ENCODE measurements at regions not wholly inside any gene's neighbourhood (a gene's known extent, or its start where the extent isn't known, plus 50 kb on each side); places are given as distances from the start of the nearest gene placed in this dataset.
"Not testable (repeated sequence)": the region's sequence is repeated elsewhere in the genome, so short reads cannot be mapped to it uniquely, and the experiment has no call there.

DNA sequence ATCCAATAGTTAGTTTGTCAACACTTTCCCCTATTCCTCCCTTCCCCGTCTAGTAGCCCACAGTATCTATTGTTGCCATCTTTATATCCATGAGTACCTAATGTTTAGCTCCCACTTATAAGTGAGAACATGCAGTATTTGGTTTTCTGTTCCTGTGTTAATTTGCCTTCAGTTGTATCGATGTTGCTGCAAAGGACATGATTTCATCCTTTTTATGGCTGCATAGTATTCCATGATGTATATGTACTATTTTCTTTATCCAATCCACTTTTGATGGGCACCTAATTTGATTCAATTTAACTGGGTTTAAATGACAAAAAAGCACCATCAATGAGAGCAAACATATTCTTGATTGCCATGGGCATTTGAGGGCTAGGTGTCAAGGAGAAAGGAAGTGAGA lies 321.5 kb upstream of the TBX18 start:
- Histone ChIP-seq H3K56ac (ENCODE audit: low read length) (no peak overlapping the region), H3K23ac (ENCODE audit: low read length) (no peak overlapping the region), H3K36me3 (ENCODE audit: control insufficient read depth, insufficient read depth, low read length) (no peaks in the 10 kb centered on the region), H3K18ac (ENCODE audit: low read length) (no peak overlapping the region), H2AK5ac (ENCODE audit: low read length) (no peak overlapping the region), H3K4me1 (ENCODE audit: control insufficient read depth, low read depth, low read length) (no peaks in the 10 kb centered on the region), H3K27ac (ENCODE audit: low read depth, low read length) (no peak overlapping the region), H3K27me3 (ENCODE audit: insufficient read depth, low read length, poor library complexity) (no peaks in the 10 kb centered on the region), H2BK5ac (ENCODE audit: low read length) (no peak overlapping the region), H3K79me1 (ENCODE audit: low read length) (no peaks in the 10 kb centered on the region), H4K5ac (ENCODE audit: low read length) (no peak overlapping the region), H2BK120ac (ENCODE audit: low read depth, low read length) (no peak overlapping the region), H3K4me3 (ENCODE audit: low read length) (no peak overlapping the region), H2BK15ac (replicated peaks; ENCODE audit: low read depth) (no peak overlapping the region), H3K79me2 (ENCODE audit: control insufficient read depth, insufficient read depth, low read length) (no peaks in the 10 kb centered on the region), H3K9ac (ENCODE audit: low read length) (no peak overlapping the region), H3K4ac (ENCODE audit: low read depth, low read length) (no peak overlapping the region), H3K4me2 (ENCODE audit: low read length) (no peak overlapping the region), H4K8ac (ENCODE audit: low read depth, low read length) (no peak overlapping the region)
- no peak for DNase-seq
- no CpG with 5 or more reads among the region's 2 CpGs for WGBS (ENCODE audit: extremely low coverage, insufficient coverage, low lambda C conversion rate)

DNA sequence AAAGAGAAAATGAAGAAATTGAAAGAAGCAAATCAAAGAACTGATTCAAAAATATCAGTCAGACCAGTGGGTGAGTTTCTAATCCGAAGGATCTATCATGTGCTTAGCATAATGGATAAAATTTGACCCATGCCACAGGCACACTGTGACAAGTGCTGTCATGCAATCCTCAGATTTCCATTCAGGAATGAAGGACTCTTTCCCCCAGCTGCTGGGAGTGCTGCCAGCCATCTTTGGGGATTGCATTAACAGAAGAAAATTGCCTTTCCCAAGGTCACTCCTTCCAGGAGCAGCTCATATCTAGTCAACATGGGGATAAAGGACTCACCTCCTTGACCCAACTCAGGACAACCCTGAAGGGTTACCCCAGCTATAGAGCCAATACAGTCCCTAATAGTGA lies 316.7 kb upstream of the TBX18 start:
- no CpG with 5 or more reads among the region's 1 CpG for WGBS (ENCODE audit: extremely low coverage, insufficient coverage, low lambda C conversion rate)
- H3K79me1 ChIP-seq (ENCODE audit: low read length) = no peaks in the 10 kb centered on the region
- H3K36me3 ChIP-seq (ENCODE audit: control insufficient read depth, insufficient read depth, low read length) = no peaks in the 10 kb centered on the region
- H3K9ac ChIP-seq (ENCODE audit: low read length) = no peak overlapping the region
- no peak overlapping the region for H3K23ac ChIP-seq (ENCODE audit: low read length)
- H3K27me3 ChIP-seq (ENCODE audit: insufficient read depth, low read length, poor library complexity) = no peaks in the 10 kb centered on the region
- no peak overlapping the region for H2BK5ac ChIP-seq (ENCODE audit: low read length)
- H3K56ac ChIP-seq (ENCODE audit: low read length) = no peak overlapping the region
- H3K4me1 ChIP-seq (ENCODE audit: control insufficient read depth, low read depth, low read length) = no peaks in the 10 kb centered on the region
- H3K79me2 ChIP-seq (ENCODE audit: control insufficient read depth, insufficient read depth, low read length) = no peaks in the 10 kb centered on the region
- no peak overlapping the region for H3K4ac ChIP-seq (ENCODE audit: low read depth, low read length)
- no peak overlapping the region for H3K27ac ChIP-seq (ENCODE audit: low read depth, low read length)
- H4K8ac ChIP-seq (ENCODE audit: low read depth, low read length) = no peak overlapping the region
- no peak for DNase-seq
- no peak overlapping the region for H3K4me3 ChIP-seq (ENCODE audit: low read length)
- no peak overlapping the region for H3K18ac ChIP-seq (ENCODE audit: low read length)
- H2AK5ac ChIP-seq (ENCODE audit: low read length) = no peak overlapping the region
- no peak overlapping the region for H3K4me2 ChIP-seq (ENCODE audit: low read length)
- no peak overlapping the region for H4K5ac ChIP-seq (ENCODE audit: low read length)
- no peak overlapping the region for H2BK120ac ChIP-seq (ENCODE audit: low read depth, low read length)
- H2BK15ac ChIP-seq (replicated peaks; ENCODE audit: low read depth) = no peak overlapping the region

DNA sequence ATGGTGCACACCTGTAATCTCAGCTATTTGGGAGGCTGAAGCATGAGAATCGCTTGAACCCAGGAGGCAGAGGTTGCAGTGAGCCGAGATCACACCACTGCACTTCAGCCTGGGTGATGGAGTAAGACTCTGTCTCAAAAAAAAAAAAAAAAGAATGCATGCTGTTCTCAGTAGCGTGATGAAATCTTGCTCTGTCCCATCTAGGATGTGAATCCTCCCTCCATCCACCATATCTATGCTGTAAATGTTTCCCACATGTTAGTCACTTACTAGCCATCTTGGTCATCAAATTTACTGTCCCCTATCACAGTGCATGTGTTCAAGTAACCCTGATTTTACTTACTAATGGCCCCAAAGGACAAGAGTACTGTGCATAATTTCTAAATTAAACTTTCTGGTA lies 315.4 kb upstream of the TBX18 start:
- Histone ChIP-seq H3K79me2 (ENCODE audit: control insufficient read depth, insufficient read depth, low read length) (no peaks in the 10 kb centered on the region), H3K56ac (ENCODE audit: low read length) (no peak overlapping the region), H3K4ac (ENCODE audit: low read depth, low read length) (no peak overlapping the region), H4K8ac (ENCODE audit: low read depth, low read length) (no peak overlapping the region), H3K27me3 (ENCODE audit: insufficient read depth, low read length, poor library complexity) (no peaks in the 10 kb centered on the region), H3K9ac (ENCODE audit: low read length) (no peak overlapping the region), H3K23ac (ENCODE audit: low read length) (no peak overlapping the region), H3K4me1 (ENCODE audit: control insufficient read depth, low read depth, low read length) (no peaks in the 10 kb centered on the region), H2AK5ac (ENCODE audit: low read length) (no peak overlapping the region), H3K18ac (ENCODE audit: low read length) (no peak overlapping the region), H4K5ac (ENCODE audit: low read length) (no peak overlapping the region), H3K79me1 (ENCODE audit: low read length) (no peaks in the 10 kb centered on the region), H2BK120ac (ENCODE audit: low read depth, low read length) (no peak overlapping the region), H2BK15ac (replicated peaks; ENCODE audit: low read depth) (no peak overlapping the region), H3K27ac (ENCODE audit: low read depth, low read length) (no peak overlapping the region), H3K4me2 (ENCODE audit: low read length) (no peak overlapping the region), H3K36me3 (ENCODE audit: control insufficient read depth, insufficient read depth, low read length) (no peaks in the 10 kb centered on the region), H3K4me3 (ENCODE audit: low read length) (no peak overlapping the region), H2BK5ac (ENCODE audit: low read length) (no peak overlapping the region)
- WGBS (ENCODE audit: extremely low coverage, insufficient coverage, low lambda C conversion rate) = no CpG with 5 or more reads among the region's 3 CpGs
- no peak for DNase-seq

DNA sequence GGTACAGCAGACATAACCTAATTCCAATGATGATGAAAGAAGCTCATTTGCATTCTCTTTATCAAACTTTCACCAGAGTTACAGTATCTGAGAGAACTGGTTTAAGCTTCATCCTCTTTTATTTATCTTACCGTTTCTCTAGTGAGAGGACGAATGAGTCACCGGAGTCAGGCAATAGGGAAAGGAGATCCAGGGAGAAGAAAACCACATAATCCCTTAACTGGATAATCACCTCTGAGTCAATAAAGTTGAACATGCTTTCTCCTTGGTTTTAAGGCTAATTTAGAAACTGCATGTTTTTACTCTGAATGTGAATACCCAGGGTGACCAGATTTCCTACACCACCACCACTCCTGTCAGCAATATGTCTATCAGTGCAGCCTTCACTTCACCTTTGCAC lies 313.7 kb upstream of the TBX18 start:
- WGBS (ENCODE audit: extremely low coverage, insufficient coverage, low lambda C conversion rate) = no CpG with 5 or more reads among the region's 3 CpGs
- Histone ChIP-seq H2BK120ac (ENCODE audit: low read depth, low read length) (no peak overlapping the region), H2BK5ac (ENCODE audit: low read length) (no peak overlapping the region), H4K8ac (ENCODE audit: low read depth, low read length) (no peak overlapping the region), H3K4me2 (ENCODE audit: low read length) (no peak overlapping the region), H3K4me3 (ENCODE audit: low read length) (no peak overlapping the region), H3K4me1 (ENCODE audit: control insufficient read depth, low read depth, low read length) (no peaks in the 10 kb centered on the region), H2BK15ac (replicated peaks; ENCODE audit: low read depth) (no peak overlapping the region), H3K9ac (ENCODE audit: low read length) (no peak overlapping the region), H3K27me3 (ENCODE audit: insufficient read depth, low read length, poor library complexity) (no peaks in the 10 kb centered on the region), H3K27ac (ENCODE audit: low read depth, low read length) (no peak overlapping the region), H4K5ac (ENCODE audit: low read length) (no peak overlapping the region), H3K56ac (ENCODE audit: low read length) (no peak overlapping the region), H3K23ac (ENCODE audit: low read length) (no peak overlapping the region), H2AK5ac (ENCODE audit: low read length) (no peak overlapping the region), H3K18ac (ENCODE audit: low read length) (no peak overlapping the region), H3K79me2 (ENCODE audit: control insufficient read depth, insufficient read depth, low read length) (no peaks in the 10 kb centered on the region), H3K4ac (ENCODE audit: low read depth, low read length) (no peak overlapping the region), H3K36me3 (ENCODE audit: control insufficient read depth, insufficient read depth, low read length) (no peaks in the 10 kb centered on the region), H3K79me1 (ENCODE audit: low read length) (no peaks in the 10 kb centered on the region)
- peak; percentile 15 for DNase-seq

DNA sequence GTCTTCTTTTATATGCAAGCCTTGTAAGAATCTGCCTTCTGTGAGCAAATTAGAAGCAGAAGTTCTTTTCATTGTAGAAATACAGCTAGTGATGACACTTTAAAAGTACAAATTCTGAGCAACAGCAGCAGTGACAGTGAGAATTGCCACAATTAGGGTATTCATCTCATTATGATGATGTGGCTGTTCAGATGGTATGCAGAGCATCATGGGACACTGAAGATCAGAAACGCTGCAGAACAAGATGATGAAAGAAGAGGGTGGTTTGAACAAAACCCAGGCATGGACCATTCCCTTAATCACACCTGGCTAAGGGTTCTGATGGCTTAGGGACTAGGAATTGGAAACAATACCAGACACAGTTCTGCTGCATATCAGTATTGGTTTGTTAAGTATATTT lies 312.7 kb upstream of the TBX18 start:
- H2AK5ac ChIP-seq (ENCODE audit: low read length) = no peak overlapping the region
- H3K23ac ChIP-seq (ENCODE audit: low read length) = no peak overlapping the region
- H3K56ac ChIP-seq (ENCODE audit: low read length) = no peak overlapping the region
- no peak overlapping the region for H2BK5ac ChIP-seq (ENCODE audit: low read length)
- H4K5ac ChIP-seq (ENCODE audit: low read length) = no peak overlapping the region
- H3K79me2 ChIP-seq (ENCODE audit: control insufficient read depth, insufficient read depth, low read length) = no peaks in the 10 kb centered on the region
- H3K4me1 ChIP-seq (ENCODE audit: control insufficient read depth, low read depth, low read length) = no peaks in the 10 kb centered on the region
- no peaks in the 10 kb centered on the region for H3K79me1 ChIP-seq (ENCODE audit: low read length)
- H3K4ac ChIP-seq (ENCODE audit: low read depth, low read length) = no peak overlapping the region
- no peak for DNase-seq
- H3K9ac ChIP-seq (ENCODE audit: low read length) = no peak overlapping the region
- H3K4me3 ChIP-seq (ENCODE audit: low read length) = no peak overlapping the region
- H3K18ac ChIP-seq (ENCODE audit: low read length) = no peak overlapping the region
- no CpG with 5 or more reads among the region's 1 CpG for WGBS (ENCODE audit: extremely low coverage, insufficient coverage, low lambda C conversion rate)
- no peak overlapping the region for H4K8ac ChIP-seq (ENCODE audit: low read depth, low read length)
- no peak overlapping the region for H2BK120ac ChIP-seq (ENCODE audit: low read depth, low read length)
- no peak overlapping the region for H3K27ac ChIP-seq (ENCODE audit: low read depth, low read length)
- no peaks in the 10 kb centered on the region for H3K36me3 ChIP-seq (ENCODE audit: control insufficient read depth, insufficient read depth, low read length)
- H2BK15ac ChIP-seq (replicated peaks; ENCODE audit: low read depth) = no peak overlapping the region
- H3K4me2 ChIP-seq (ENCODE audit: low read length) = no peak overlapping the region
- no peaks in the 10 kb centered on the region for H3K27me3 ChIP-seq (ENCODE audit: insufficient read depth, low read length, poor library complexity)

DNA sequence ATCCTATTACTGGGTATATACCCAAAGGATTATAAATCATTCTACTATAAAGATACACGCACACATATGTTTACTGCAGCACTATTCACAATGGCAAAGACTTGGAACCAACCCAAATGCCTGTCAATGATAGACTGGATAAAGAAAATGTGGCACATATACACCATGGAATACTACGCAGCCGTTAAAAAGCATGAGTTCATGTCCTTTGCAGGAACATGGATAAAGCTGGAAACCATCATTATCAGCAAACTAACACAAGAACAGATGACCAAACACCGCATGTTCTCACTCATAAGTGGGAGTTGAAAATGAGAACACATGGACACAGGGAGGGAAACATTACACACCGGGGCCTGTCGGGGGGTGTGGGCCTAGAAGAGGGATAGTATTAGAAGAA lies 307.4 kb upstream of the TBX18 start:
- not testable (repeated sequence) for H2BK15ac ChIP-seq (replicated peaks; ENCODE audit: low read depth); H3K27ac ChIP-seq (ENCODE audit: low read depth, low read length); H3K4ac ChIP-seq (ENCODE audit: low read depth, low read length); H2BK5ac ChIP-seq (ENCODE audit: low read length); H2AK5ac ChIP-seq (ENCODE audit: low read length); H2BK120ac ChIP-seq (ENCODE audit: low read depth, low read length); H3K18ac ChIP-seq (ENCODE audit: low read length); H3K23ac ChIP-seq (ENCODE audit: low read length); H3K9ac ChIP-seq (ENCODE audit: low read length); DNase-seq; H3K4me2 ChIP-seq (ENCODE audit: low read length); H3K4me1 ChIP-seq (ENCODE audit: control insufficient read depth, low read depth, low read length); H3K79me1 ChIP-seq (ENCODE audit: low read length); H4K8ac ChIP-seq (ENCODE audit: low read depth, low read length); H3K56ac ChIP-seq (ENCODE audit: low read length); H4K5ac ChIP-seq (ENCODE audit: low read length); H3K4me3 ChIP-seq (ENCODE audit: low read length); H3K79me2 ChIP-seq (ENCODE audit: control insufficient read depth, insufficient read depth, low read length); H3K27me3 ChIP-seq (ENCODE audit: insufficient read depth, low read length, poor library complexity); H3K36me3 ChIP-seq (ENCODE audit: control insufficient read depth, insufficient read depth, low read length)
- WGBS (ENCODE audit: extremely low coverage, insufficient coverage, low lambda C conversion rate) = no CpG with 5 or more reads among the region's 6 CpGs
